ENCODE measurements at regions not wholly inside any gene's neighbourhood (a gene's known extent, or its start where the extent isn't known, plus 50 kb on each side); places are given as distances from the start of the nearest gene placed in this dataset.

DNA sequence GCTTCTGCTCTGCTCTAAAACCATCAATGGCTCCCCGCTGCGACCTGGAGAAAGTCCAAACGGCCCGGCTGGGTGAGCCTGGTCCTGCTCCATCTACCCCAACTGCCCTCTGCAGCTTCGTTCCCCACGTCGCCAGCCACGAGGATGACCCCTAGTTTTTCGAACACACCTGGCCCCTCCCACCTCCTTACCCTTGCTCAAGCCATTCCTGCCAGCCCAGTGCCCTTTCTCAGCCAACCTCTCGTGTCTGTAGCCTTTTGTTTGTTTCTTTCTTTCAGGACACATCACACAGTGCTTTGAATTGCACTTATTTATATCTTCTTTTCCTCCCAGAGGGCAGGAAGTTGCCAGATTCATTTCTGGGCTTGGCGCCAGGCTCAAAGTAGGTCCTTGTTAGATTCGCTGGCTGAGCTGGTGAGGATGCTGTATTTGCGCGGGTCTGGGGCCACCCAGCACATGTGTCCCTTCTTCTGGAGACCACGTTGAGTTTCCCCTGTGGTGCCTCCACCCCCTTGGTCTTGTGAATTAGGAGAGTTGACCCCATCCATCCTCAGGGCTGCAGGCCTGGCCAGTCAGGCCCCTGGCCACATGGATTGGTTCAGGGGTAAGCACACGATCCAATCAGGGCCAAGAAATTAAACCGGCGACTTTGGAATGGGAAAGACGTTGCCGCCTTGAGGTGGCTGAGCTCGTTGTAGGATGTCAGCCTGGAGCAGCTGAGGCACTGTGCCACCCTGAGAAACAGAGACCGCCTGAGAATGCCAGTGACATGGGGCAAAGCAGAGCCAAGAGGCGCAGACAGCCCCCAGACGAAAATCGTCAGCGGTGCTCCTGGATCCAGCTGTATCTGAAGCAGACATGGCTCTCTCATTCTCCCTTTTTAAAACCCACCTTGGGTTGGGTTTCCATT, 156.0 kb downstream of the CEBPB start:
- DNase-seq (ENCODE audit: low read depth in 2 of 2), result peak; percentile 91 to 95
- H3K4me3 ChIP-seq (replicated peaks in 1 of 2; ENCODE audit: low read depth in 2 of 2, low read length in 2 of 2), result no peak overlapping the region
- TF ChIP-seq, protein P1, sequence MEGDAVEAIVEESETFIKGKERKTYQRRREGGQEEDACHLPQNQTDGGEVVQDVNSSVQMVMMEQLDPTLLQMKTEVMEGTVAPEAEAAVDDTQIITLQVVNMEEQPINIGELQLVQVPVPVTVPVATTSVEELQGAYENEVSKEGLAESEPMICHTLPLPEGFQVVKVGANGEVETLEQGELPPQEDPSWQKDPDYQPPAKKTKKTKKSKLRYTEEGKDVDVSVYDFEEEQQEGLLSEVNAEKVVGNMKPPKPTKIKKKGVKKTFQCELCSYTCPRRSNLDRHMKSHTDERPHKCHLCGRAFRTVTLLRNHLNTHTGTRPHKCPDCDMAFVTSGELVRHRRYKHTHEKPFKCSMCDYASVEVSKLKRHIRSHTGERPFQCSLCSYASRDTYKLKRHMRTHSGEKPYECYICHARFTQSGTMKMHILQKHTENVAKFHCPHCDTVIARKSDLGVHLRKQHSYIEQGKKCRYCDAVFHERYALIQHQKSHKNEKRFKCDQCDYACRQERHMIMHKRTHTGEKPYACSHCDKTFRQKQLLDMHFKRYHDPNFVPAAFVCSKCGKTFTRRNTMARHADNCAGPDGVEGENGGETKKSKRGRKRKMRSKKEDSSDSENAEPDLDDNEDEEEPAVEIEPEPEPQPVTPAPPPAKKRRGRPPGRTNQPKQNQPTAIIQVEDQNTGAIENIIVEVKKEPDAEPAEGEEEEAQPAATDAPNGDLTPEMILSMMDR (IDR thresholded peaks at IDR 0.05; ENCODE audit: low read depth, low read length), result no peak

DNA sequence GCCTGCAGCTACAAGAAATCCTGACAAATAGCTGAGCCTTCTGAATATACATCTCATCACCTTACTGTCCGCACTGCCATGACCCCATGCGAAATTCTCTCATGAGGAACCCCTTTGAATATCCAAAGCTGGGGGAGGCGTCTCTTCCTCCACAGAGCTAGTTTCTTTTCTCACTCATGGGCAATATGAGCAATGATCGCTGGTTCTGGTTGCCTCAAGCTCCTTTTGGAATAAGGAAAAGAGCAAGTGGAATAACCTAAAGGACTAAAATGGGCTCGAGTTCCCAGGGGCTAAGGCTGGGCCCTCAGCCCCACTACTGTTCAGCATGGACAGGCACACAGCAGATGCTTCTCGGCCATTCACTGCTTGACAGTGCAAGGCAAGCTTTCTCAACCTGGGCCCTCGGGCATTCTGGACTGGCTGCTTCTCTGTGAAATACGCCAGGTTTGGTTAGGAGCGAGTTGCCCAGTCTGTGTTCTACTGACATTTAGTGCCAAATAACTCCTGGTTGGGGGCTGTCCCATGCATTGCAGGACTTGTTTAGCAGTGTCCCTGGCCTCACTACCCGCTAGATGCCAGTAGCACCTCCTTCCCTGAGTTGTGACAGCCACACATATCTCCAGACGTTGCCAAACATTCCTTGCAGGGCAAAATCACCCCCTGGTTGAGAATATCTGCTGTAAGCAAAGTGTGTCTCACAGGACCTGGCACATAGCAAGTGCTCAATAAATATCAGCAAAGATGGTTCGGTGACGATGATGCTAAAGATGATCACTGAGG, 156.8 kb downstream of the CEBPB start:
- H3K4me3 ChIP-seq (replicated peaks in 1 of 2; ENCODE audit: low read depth in 2 of 2, low read length in 2 of 2), result no peak overlapping the region
- TF ChIP-seq, protein P1 (IDR thresholded peaks at IDR 0.05; ENCODE audit: low read depth, low read length), result no peak
- no peak for DNase-seq (ENCODE audit: low read depth in 2 of 2)

DNA sequence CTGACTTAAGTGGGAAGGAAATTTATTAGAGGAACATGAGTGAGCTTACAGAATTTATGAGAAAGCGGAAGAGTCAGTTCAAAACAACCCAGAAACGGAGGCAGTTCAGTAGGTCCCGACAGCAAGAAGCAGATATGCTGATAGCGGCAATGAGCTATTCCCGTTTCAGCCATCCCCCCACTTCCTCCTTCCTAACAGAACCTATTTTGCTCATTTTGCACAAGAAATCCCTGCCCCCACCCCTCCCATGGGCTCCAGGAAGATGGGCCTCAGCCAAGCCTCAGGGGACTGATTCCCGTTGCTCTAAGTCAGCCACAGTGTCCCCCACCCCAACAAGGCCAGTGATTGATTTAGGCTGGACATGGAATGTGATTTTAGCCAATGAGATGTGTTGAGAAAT, 157.5 kb downstream of the CEBPB start:
- H3K4me3 ChIP-seq (replicated peaks in 1 of 2; ENCODE audit: low read depth in 2 of 2, low read length in 2 of 2), result no peak overlapping the region
- peak in 1 of 2 donors; percentile 62 for DNase-seq (ENCODE audit: low read depth in 2 of 2)
- TF ChIP-seq, protein P1 (IDR thresholded peaks at IDR 0.05; ENCODE audit: low read depth, low read length), result no peak

DNA sequence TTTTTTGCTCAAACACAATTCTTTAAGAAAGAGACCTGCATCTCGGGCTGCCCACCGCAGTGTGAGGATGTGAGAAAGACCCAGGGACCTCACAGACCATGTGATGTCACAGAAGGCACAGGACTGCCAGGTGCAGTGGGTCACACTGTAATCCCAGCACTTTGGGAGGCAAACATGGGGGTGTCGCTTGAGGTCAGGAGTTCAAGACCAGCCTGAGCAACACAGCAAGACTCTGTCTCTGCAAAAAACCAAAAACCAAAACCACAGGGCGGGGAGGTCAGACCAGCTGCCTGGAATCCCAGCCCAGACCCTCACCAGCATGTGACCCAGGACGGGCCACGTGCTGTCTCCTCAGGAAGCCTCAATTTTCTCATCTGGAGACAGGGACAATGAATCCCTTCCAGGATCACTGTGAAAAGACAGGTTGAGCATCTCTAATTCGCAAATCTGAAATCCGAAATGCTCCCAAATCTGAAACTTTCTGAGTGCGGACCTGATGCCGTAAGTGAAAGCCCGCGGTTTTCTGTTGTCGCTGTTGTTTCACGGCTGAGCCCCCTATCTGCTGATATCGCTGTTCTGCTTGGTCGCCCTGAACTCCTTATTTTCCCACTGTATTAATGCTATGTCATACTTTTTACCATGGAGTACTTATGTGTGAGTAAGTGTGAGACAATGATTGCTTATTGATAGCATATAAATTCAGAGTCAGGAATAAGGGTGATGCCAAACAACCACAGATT, 159.5 kb upstream of the PTPN1 start:
- no peak for DNase-seq (ENCODE audit: low read depth in 2 of 2)
- TF ChIP-seq, protein P1 (IDR thresholded peaks at IDR 0.05; ENCODE audit: low read depth, low read length), result no peak
- no peak overlapping the region for H3K4me3 ChIP-seq (replicated peaks in 1 of 2; ENCODE audit: low read depth in 2 of 2, low read length in 2 of 2)

DNA sequence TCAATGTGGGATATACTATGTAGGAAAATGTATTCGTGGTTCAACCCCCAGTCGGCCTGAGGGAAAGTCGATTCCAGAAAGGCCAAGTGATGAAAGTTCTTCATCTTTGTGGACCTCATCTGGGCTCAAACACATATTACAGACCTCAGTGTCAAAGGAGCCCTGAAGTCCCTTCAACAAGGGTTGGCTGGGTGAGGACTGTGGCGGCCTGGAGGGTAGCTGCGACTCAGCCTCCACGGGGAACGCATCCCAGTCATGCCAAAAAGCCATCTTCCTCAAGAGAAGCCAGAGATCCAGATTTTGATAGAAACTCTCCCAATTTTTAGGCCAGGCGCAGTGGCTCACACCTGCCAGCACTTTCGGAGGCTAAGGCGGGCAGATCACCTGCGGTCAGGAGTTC, 158.6 kb upstream of the PTPN1 start:
- no peak for DNase-seq (ENCODE audit: low read depth in 2 of 2)
- TF ChIP-seq, protein P1 (IDR thresholded peaks at IDR 0.05; ENCODE audit: low read depth, low read length), result no peak
- H3K4me3 ChIP-seq (replicated peaks in 1 of 2; ENCODE audit: low read depth in 2 of 2, low read length in 2 of 2), result no peak overlapping the region

DNA sequence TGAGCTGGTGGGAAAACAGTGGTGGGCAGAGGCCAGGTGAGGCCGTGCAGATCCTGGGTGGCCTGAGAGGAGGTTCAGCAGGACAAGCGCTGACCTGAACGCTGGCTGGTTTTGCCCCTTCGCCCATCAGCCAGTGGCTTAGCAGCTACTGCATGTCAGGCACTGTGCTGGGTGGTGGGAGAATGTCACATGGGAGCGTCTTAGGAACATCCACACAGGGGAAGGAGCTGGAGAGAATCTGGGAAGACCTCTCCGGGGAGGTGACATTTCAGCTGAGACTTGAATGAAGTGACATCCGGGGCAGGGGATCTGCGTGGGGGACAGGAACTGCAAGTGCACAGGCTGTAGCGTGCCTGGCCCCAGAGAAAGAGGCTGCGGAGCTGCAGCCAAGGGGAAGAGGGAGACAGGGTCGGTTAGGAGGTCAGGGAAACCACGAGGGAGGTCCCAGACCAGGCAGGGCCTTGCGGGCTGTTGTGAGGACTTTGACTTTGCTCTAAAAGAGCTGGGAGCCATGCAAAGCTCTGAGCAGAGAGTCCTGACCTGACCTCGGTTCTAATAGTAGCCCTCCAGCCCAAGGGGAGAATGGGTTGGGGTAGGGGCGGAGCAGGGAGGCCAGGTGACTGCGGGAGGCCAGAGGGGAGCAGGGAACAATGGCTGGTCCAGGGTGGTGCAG, 156.8 kb upstream of the PTPN1 start:
- DNase-seq (ENCODE audit: low read depth in 2 of 2), result no peak
- TF ChIP-seq, protein P1 (IDR thresholded peaks at IDR 0.05; ENCODE audit: low read depth, low read length), result no peak
- H3K4me3 ChIP-seq (replicated peaks in 1 of 2; ENCODE audit: low read depth in 2 of 2, low read length in 2 of 2), result no peak overlapping the region

Measured in cardiac fibroblast (primary cell).